Ovary (tissue), 1 donor: ENCODE measurements at regions not wholly inside any gene's neighbourhood (a gene's known extent, or its start where the extent isn't known, plus 50 kb on each side); places are given as distances from the start of the nearest gene placed in this dataset.

Experiments used
- EP300 ChIP-seq: sonication (generic); formaldehyde crosslinking; IDR thresholded peaks from one replicate; pipeline ENCODE4 v1.6.1; 2017; ENCODE audit warnings: antibody characterized with exemption
- POLR2A ChIP-seq: fragments of 450-650 bp; IDR thresholded peaks from one replicate; pipeline ENCODE4 v1.6.1; 2017; ENCODE audit warnings: antibody characterized with exemption, mild to moderate bottlenecking, moderate library complexity

DNA sequence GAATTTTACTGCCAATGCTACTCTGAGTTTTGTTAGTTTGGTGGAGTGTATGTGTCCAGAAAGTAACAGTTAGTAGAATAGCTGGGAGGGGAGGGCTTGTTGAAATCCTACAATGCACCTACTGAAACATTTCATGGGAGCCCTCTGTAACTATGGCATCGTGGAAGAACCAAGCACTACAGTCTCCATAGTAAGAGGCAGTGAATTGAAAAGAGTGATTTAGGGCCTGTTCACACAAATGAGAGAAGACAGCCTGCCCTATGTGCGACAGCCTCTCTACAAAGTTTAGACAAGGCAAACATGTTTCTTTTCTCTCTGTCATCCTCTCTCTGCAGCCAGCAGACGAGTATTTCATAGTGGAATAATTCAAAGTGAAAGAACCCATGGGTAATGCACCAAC lies 676.6 kb downstream of the BRINP1 start:
- TF ChIP-seq EP300 (no peak), POLR2A (no peak)
